HEK293T (cell line): ENCODE measurements at regions not wholly inside any gene's neighbourhood (a gene's known extent, or its start where the extent isn't known, plus 50 kb on each side); places are given as distances from the start of the nearest gene placed in this dataset.

ENCODE experiments used
- CTCF ChIA-PET: fragments of 350-600 bp; formaldehyde crosslinking; extraction: SDS; loops from one replicate; lab custom pipeline; 2021; ENCODE audit warnings: antibody characterized with exemption, inconsistent platforms; lab: Yijun Ruan, JAX
- POLR2A ChIA-PET: fragments of 350-600 bp; formaldehyde crosslinking; extraction: SDS; loops from one replicate; lab custom pipeline; 2020; ENCODE audit warnings: antibody characterized with exemption, inconsistent platforms; lab: Yijun Ruan, JAX
- DNase-seq: peaks from one replicate; pipeline ENCODE4 v3.0.0; 2012; ENCODE audit warnings: mixed read lengths; ENCODE audit errors: extremely low spot score
- ARNT ChIP-seq: fragments of 450-650 bp; IDR thresholded peaks from 2 replicates; pipeline ENCODE4 v1.6.1; 2017; ENCODE audit warnings: mild to moderate bottlenecking
- BHLHE40 ChIP-seq: fragments of 450-650 bp; IDR thresholded peaks from 2 replicates; pipeline ENCODE4 v1.6.1; 2016; ENCODE audit warnings: mild to moderate bottlenecking, moderate library complexity, borderline replicate concordance
- CTBP1 ChIP-seq: fragments of 450-650 bp; IDR thresholded peaks from 2 replicates; pipeline ENCODE4 v1.6.1; 2016; ENCODE audit warnings: borderline replicate concordance
- ELF4 ChIP-seq: fragments of 450-650 bp; IDR thresholded peaks from 2 replicates; pipeline ENCODE4 v1.6.1; 2017; ENCODE audit warnings: antibody characterized with exemption
- FOXA1 ChIP-seq: fragments of 450-650 bp; IDR thresholded peaks from 2 replicates; pipeline ENCODE4 v1.6.1; 2016; ENCODE audit warnings: mild to moderate bottlenecking
- FOXK2 ChIP-seq: fragments of 450-650 bp; IDR thresholded peaks from 2 replicates; pipeline ENCODE4 v1.6.1; 2016; ENCODE audit warnings: mild to moderate bottlenecking
- FOXM1 ChIP-seq: fragments of 450-650 bp; IDR thresholded peaks from 2 replicates; pipeline ENCODE4 v1.6.1; 2017; ENCODE audit warnings: mild to moderate bottlenecking, borderline replicate concordance
- HDGF ChIP-seq: fragments of 450-650 bp; IDR thresholded peaks from 2 replicates; pipeline ENCODE4 v1.6.1; 2017; ENCODE audit warnings: antibody characterized with exemption, borderline replicate concordance
- L3MBTL2 ChIP-seq: fragments of 450-650 bp; conservative IDR thresholded peaks from 2 replicates; pipeline ENCODE4 v1.6.1; 2016; ENCODE audit warnings: mild to moderate bottlenecking
- LEF1 ChIP-seq: fragments of 450-650 bp; IDR thresholded peaks from 2 replicates; pipeline ENCODE4 v1.6.1; 2017; ENCODE audit warnings: mild to moderate bottlenecking, borderline replicate concordance
- NFRKB ChIP-seq: fragments of 450-650 bp; IDR thresholded peaks from 2 replicates; pipeline ENCODE4 v1.6.1; 2016; ENCODE audit warnings: mild to moderate bottlenecking, moderate library complexity
- SP1 ChIP-seq: fragments of 450-650 bp; IDR thresholded peaks from 2 replicates; pipeline ENCODE4 v1.6.1; 2017
- SUZ12 ChIP-seq: fragments of 450-650 bp; IDR thresholded peaks from 2 replicates; pipeline ENCODE4 v1.6.1; 2016; ENCODE audit warnings: mild to moderate bottlenecking
- TARDBP ChIP-seq: fragments of 450-650 bp; IDR thresholded peaks from 2 replicates; pipeline ENCODE4 v1.6.1; 2016
- ZNF384 ChIP-seq: fragments of 450-650 bp; IDR thresholded peaks from 2 replicates; pipeline ENCODE4 v1.6.1; 2016
- TF ChIP-seq, protein P1 (sequence below): fragments of 450-650 bp; IDR thresholded peaks from 2 replicates; pipeline ENCODE4 v1.6.1; 2016

- DNase-seq, result no peak
- ChIA-PET POLR2A (no interaction called here), CTCF (no interaction called here)
- TF ChIP-seq ELF4 (no peak), SP1 (no peak), NFRKB (no peak), FOXK2 (no peak), FOXM1 (no peak), SUZ12 (no peak), FOXA1 (no peak), LEF1 (no peak), CTBP1 (no peak), HDGF (no peak), L3MBTL2 (no peak)
These were observed 1104.6 kb upstream of the MAP3K7 start for GRCh38 chr6:91691449-91691848.

DNA sequence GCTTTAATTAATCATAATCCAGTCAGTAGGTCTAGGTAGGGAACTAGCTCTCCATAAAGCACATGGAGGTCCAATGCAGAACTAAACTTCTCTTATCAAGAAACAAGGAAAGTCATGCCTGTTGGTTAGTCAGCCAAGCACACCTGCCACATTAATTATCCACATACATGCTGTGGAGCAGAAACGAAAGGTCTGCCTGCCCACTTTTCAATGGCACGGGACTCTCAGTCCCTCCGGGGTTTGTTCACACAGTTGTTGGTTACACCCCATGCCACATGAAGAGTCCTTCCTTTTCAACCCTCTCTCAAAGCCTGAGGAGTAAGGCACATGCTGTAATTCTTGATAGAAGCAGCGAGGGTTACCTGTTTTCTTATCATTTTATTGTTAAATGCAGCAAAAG lies 1096.4 kb upstream of the MAP3K7 start:
- ChIA-PET CTCF (no interaction called here), POLR2A (no interaction called here)
- TF ChIP-seq TARDBP (no peak), ELF4 (no peak), L3MBTL2 (no peak), CTBP1 (no peak), ZNF384 (no peak), FOXK2 (no peak), BHLHE40 (no peak), FOXM1 (no peak), SUZ12 (no peak), FOXA1 (no peak), LEF1 (no peak), SP1 (no peak), ARNT (no peak), NFRKB (no peak), HDGF (no peak)
- TF ChIP-seq, protein P1, sequence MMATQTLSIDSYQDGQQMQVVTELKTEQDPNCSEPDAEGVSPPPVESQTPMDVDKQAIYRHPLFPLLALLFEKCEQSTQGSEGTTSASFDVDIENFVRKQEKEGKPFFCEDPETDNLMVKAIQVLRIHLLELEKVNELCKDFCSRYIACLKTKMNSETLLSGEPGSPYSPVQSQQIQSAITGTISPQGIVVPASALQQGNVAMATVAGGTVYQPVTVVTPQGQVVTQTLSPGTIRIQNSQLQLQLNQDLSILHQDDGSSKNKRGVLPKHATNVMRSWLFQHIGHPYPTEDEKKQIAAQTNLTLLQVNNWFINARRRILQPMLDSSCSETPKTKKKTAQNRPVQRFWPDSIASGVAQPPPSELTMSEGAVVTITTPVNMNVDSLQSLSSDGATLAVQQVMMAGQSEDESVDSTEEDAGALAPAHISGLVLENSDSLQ, result no peak
- no peak for DNase-seq

GRCh38 chr6:91681296-91681695 lies 1094.4 kb upstream of the MAP3K7 start:
- POLR2A ChIA-PET, result no interaction called here
- TF ChIP-seq SP1 (no peak), L3MBTL2 (no peak), ELF4 (no peak)
- TF ChIP-seq, protein P1, result no peak
- CTCF ChIA-PET, result no interaction called here
- DNase-seq, result no peak

- no peak for DNase-seq
- ChIA-PET POLR2A (no interaction called here), CTCF (no interaction called here)
- TF ChIP-seq SUZ12 (no peak), L3MBTL2 (no peak), LEF1 (no peak), BHLHE40 (no peak), HDGF (no peak), CTBP1 (no peak), FOXA1 (no peak), TARDBP (no peak), FOXM1 (no peak), ZNF384 (no peak), ARNT (no peak), ELF4 (no peak), FOXK2 (no peak)
- TF ChIP-seq, protein P1, result no peak
These were observed 1092.0 kb upstream of the MAP3K7 start for GRCh38 chr6:91678679-91679446.

DNA sequence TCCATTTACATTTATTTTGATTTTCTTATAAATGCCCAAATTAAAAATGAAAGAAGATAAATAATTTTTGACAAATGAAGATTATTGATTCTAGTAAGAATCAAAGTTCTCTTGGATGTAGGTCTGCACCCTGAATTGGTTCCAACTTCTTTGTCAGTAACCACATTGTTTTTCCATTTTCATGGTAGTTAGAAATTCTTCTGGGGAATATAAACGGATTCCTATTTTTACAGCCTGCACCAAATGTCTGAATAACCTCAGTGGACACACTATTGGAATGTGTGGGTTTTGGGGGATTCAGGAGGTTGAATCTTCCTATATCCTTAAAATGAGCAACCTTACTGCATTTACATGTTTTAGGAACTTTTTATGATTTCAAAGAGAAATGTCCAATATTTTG lies 1085.3 kb upstream of the MAP3K7 start:
- POLR2A ChIA-PET, result no interaction called here
- CTCF ChIA-PET, result no interaction called here

More for the DNA sequence above, 1085.3 kb upstream of the MAP3K7 start:
- DNase-seq, result no peak
- TF ChIP-seq SP1 (no peak), ARNT (no peak), LEF1 (no peak), BHLHE40 (no peak), FOXK2 (no peak), TARDBP (no peak), SUZ12 (no peak), HDGF (no peak), ELF4 (no peak), FOXM1 (no peak), L3MBTL2 (no peak), ZNF384 (no peak), NFRKB (no peak)
- TF ChIP-seq, protein P1, result no peak
